AG04449 (cell line): ENCODE measurements at regions not wholly inside any gene's neighbourhood (a gene's known extent, or its start where the extent isn't known, plus 50 kb on each side); places are given as distances from the start of the nearest gene placed in this dataset.

Experiments used
- CTCF ChIA-PET: fragments of 350-600 bp; formaldehyde crosslinking; extraction: SDS; loops from one replicate; lab custom pipeline; 2021; ENCODE audit warnings: antibody characterized with exemption; lab: Yijun Ruan, JAX
- POLR2A ChIA-PET: fragments of 400-600, 350-600 bp; formaldehyde crosslinking; extraction: SDS; loops from one replicate; lab custom pipeline; 2020; ENCODE audit warnings: antibody characterized with exemption, inconsistent platforms; lab: Yijun Ruan, JAX
- DNase-seq: peaks from one replicate; pipeline ENCODE4 v3.0.0-alpha.2; 2010; ENCODE audit warnings: low read depth, low spot score
- H3K4me3 ChIP-seq: 2 replicates; pipeline ENCODE4 v1.5.1; 2011; ENCODE audit warnings: low read depth, mild to moderate bottlenecking, control low read depth, low read length
- TF ChIP-seq, protein P1 (sequence below): IDR thresholded peaks from one replicate; pipeline ENCODE4 v1.5.1; 2011; ENCODE audit warnings: mild to moderate bottlenecking, moderate library complexity, low read length, control low read depth, inconsistent platforms; ENCODE audit not compliant: insufficient read depth; ENCODE audit errors: missing control alignments

DNA sequence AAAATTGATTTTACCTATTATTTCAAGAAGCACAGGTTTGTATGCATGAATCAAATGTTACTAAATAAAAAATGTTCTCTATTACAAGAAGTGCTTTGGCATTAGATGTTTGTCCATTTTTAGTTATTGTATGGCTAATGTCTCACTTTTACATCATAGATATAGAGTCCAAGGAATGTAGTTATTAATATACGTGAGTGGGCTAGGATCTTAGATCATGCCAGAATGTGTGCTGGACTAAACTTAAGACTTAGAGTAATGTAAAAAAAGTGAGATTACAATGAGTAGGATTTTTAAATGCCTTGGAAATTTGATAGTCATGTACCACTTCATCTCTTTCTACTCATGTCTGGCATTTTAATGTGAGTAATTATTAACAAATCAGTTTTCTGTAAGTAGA is 196.6 kb downstream of the ARL4A start:
- CTCF ChIA-PET: no interaction called here
- POLR2A ChIA-PET: no interaction called here
- H3K4me3 ChIP-seq: no peak overlapping the region
- TF ChIP-seq, protein P1, sequence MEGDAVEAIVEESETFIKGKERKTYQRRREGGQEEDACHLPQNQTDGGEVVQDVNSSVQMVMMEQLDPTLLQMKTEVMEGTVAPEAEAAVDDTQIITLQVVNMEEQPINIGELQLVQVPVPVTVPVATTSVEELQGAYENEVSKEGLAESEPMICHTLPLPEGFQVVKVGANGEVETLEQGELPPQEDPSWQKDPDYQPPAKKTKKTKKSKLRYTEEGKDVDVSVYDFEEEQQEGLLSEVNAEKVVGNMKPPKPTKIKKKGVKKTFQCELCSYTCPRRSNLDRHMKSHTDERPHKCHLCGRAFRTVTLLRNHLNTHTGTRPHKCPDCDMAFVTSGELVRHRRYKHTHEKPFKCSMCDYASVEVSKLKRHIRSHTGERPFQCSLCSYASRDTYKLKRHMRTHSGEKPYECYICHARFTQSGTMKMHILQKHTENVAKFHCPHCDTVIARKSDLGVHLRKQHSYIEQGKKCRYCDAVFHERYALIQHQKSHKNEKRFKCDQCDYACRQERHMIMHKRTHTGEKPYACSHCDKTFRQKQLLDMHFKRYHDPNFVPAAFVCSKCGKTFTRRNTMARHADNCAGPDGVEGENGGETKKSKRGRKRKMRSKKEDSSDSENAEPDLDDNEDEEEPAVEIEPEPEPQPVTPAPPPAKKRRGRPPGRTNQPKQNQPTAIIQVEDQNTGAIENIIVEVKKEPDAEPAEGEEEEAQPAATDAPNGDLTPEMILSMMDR: no peak
- DNase-seq: no peak

GRCh38 chr7:12884856-12885440 is 197.5 kb downstream of the ARL4A start:
- CTCF ChIA-PET: no interaction called here
- DNase-seq: no peak

DNA sequence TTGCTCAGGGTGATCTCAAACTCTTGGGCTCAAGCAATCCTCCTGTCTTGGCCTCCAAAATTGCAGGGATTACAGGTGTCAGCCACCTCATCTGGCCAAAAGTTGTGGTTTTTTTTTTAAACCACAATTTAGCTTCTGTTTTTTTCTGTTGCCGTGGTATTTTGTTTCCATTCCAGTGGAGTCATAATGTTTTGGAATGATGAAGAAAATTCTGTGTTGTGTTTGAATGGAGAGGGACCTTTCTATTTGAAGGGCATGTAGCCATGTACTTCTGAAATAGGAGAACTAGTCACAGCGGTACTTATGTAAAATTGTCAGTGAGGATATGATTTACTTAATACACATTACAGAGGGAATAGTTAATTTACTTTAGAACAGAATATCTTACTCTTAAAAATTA is 201.3 kb downstream of the ARL4A start:
- H3K4me3 ChIP-seq: no peak overlapping the region
- DNase-seq: no peak
- CTCF ChIA-PET: no interaction called here
- POLR2A ChIA-PET: no interaction called here
- TF ChIP-seq, protein P1: no peak

More at GRCh38 chr7:12884856-12885440, 197.5 kb downstream of the ARL4A start:
- no peak overlapping the region for H3K4me3 ChIP-seq
- POLR2A ChIA-PET: no interaction called here
- TF ChIP-seq, protein P1: no peak

DNA sequence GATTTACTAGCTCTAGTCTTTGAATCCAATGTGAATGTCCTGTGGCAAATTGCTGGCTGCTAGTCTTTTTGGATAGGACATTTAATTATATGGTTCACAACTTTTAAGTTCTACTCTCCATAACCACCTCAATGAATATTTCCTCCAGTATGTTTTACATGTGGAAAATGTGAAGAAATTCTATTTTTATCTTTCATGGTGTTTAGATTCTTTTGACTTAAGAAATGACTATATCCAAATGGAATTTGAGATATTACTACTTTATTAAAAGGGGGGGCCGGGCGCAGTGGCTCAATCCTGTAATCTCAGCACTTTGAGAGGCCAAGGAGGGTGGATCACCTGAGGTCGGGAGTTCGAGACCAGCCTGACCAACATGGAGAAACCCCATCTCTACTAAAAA is 202.0 kb downstream of the ARL4A start:
- TF ChIP-seq, protein P1: no peak
- DNase-seq: no peak
- no peak overlapping the region for H3K4me3 ChIP-seq
- CTCF ChIA-PET: no interaction called here
- POLR2A ChIA-PET: no interaction called here

DNA sequence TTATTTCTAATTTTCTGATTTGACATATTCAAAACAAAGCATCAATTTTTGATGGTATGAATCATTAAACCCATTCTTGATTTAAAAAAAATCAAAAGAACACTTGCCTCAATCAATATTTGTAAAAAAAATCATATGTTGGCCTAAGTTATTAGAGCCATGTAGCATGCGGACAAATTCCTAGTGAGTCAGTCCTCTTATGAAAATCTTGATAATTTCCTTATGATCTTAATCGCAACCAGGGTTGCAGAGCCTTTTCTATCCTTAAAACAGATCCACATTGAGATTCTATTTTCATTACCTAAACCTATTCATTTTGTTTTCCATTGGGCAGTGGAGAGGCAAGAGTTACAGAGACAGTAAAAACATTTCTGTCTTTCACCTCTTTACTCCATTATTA is 203.2 kb downstream of the ARL4A start:
- TF ChIP-seq, protein P1: no peak
- ChIA-PET POLR2A (no interaction called here), CTCF (no interaction called here)
- DNase-seq: no peak
- H3K4me3 ChIP-seq: no peak overlapping the region

GRCh38 chr7:12893292-12893691 is 205.9 kb downstream of the ARL4A start:
- DNase-seq: no peak
- ChIA-PET POLR2A (no interaction called here), CTCF (no interaction called here)
- H3K4me3 ChIP-seq: no peak overlapping the region
- TF ChIP-seq, protein P1: no peak
